GM12878 (cell line): ENCODE measurements at regions not wholly inside any gene's neighbourhood (a gene's known extent, or its start where the extent isn't known, plus 50 kb on each side); places are given as distances from the start of the nearest gene placed in this dataset.

Experiments
- CEBPB ChIP-seq, 2 experiments: fragments of 150-350 bp in 1 of 2; IDR thresholded peaks; 2 replicates each; pipeline ENCODE4 v1.6.1; 2012 to 2014; ENCODE audit warnings: low read depth in 2 of 2, low read length in 2 of 2, borderline replicate concordance in 1 of 2, inconsistent platforms in 1 of 2
- SP1 ChIP-seq: IDR thresholded peaks from one replicate; pipeline ENCODE4 v1.6.1; 2011; ENCODE audit warnings: low read depth, low read length
- TAF1 ChIP-seq: IDR thresholded peaks from 2 replicates; pipeline ENCODE4 v1.6.1; 2011; ENCODE audit warnings: mild to moderate bottlenecking, low read depth, low read length, borderline replicate concordance
- TF ChIP-seq, protein P1 (sequence below), 3 experiments: IDR thresholded peaks in 2 of 3; conservative IDR thresholded peaks in 1 of 3; 2 replicates each; pipeline ENCODE4 v1.5.1; 2011; ENCODE audit warnings: low read depth in 3 of 3, low read length in 3 of 3, mild to moderate bottlenecking in 3 of 3, control low read depth in 2 of 3, moderate library complexity in 2 of 3, inconsistent platforms in 1 of 3, mixed read lengths in 1 of 3; ENCODE audit not compliant: control insufficient read depth in 2 of 3, insufficient read depth in 1 of 3; ENCODE audit errors: extremely low read depth in 1 of 3

DNA sequence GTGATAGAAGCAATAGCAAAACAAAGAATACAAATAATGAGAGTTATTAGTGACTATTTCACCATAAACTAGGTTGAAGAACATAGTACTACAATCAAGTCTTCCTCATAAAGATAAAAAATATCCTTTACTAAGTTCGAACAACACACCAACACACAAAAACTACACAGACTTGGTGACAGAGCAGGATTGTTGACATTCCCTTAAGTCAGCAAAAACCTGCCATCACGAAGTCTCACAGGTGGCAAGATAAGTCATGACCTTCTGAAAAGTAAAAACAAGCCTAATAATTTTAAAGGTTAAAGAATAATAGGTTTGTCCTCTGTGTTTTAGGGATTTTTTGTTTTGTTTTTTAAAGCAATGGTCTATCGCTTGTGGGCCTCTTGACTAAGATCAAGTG lies 173.0 kb downstream of the SEC23A start:
- TF ChIP-seq, protein P1, sequence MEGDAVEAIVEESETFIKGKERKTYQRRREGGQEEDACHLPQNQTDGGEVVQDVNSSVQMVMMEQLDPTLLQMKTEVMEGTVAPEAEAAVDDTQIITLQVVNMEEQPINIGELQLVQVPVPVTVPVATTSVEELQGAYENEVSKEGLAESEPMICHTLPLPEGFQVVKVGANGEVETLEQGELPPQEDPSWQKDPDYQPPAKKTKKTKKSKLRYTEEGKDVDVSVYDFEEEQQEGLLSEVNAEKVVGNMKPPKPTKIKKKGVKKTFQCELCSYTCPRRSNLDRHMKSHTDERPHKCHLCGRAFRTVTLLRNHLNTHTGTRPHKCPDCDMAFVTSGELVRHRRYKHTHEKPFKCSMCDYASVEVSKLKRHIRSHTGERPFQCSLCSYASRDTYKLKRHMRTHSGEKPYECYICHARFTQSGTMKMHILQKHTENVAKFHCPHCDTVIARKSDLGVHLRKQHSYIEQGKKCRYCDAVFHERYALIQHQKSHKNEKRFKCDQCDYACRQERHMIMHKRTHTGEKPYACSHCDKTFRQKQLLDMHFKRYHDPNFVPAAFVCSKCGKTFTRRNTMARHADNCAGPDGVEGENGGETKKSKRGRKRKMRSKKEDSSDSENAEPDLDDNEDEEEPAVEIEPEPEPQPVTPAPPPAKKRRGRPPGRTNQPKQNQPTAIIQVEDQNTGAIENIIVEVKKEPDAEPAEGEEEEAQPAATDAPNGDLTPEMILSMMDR (IDR thresholded peaks at IDR 0.05 in 2 of 3, conservative IDR thresholded peaks at IDR 0.05 in 1 of 3; ENCODE audit: control insufficient read depth in 2 of 3, extremely low read depth in 1 of 3, insufficient read depth in 1 of 3, low read depth in 3 of 3, low read length in 3 of 3): no peak
- TF ChIP-seq SP1 (no peak), CEBPB (IDR thresholded peaks at IDR 0.05; ENCODE audit: borderline replicate concordance in 1 of 2, low read depth in 2 of 2, low read length in 2 of 2) (no peak), TAF1 (no peak)
